ENCODE measurements at regions not wholly inside any gene's neighbourhood (a gene's known extent, or its start where the extent isn't known, plus 50 kb on each side); places are given as distances from the start of the nearest gene placed in this dataset.

GRCh38 chr10:120666308-120666707 is 184.9 kb upstream of the WDR11 start:
- 75 to 90% methylated on average over 4 of the region's 4 CpGs for WGBS, 2 experiments (ENCODE audit: insufficient coverage in 2 of 2)
- Histone ChIP-seq H3K36me3 (ENCODE audit: control insufficient read depth, insufficient read depth, low read length) (no peaks in the 10 kb centered on the region), H3K4me1 (ENCODE audit: control insufficient read depth, insufficient read depth, low read length, poor library complexity, severe bottlenecking) (peaks cover 8% of the 10 kb centered on the region), H3K27ac (ENCODE audit: low read depth, low read length, severe bottlenecking) (no peak overlapping the region), H3K9me3 (ENCODE audit: control insufficient read depth, low read length) (no peaks in the 10 kb centered on the region), H3K4me3 (ENCODE audit: extremely low read depth, insufficient read depth, low read length, poor library complexity, severe bottlenecking) (no peak overlapping the region)

GRCh38 chr10:120667276-120667675 is 183.9 kb upstream of the WDR11 start:
- H3K27ac ChIP-seq (ENCODE audit: low read depth, low read length, severe bottlenecking): no peak overlapping the region
- no peaks in the 10 kb centered on the region for H3K9me3 ChIP-seq (ENCODE audit: control insufficient read depth, low read length)
- H3K4me1 ChIP-seq (ENCODE audit: control insufficient read depth, insufficient read depth, low read length, poor library complexity, severe bottlenecking): peaks cover 8% of the 10 kb centered on the region
- no CpG with 5 or more reads among the region's 4 CpGs for WGBS, 2 experiments (ENCODE audit: insufficient coverage in 2 of 2)
- H3K36me3 ChIP-seq (ENCODE audit: control insufficient read depth, insufficient read depth, low read length): no peaks in the 10 kb centered on the region
- H3K4me3 ChIP-seq (ENCODE audit: extremely low read depth, insufficient read depth, low read length, poor library complexity, severe bottlenecking): no peak overlapping the region

GRCh38 chr10:120671491-120671890 is 179.7 kb upstream of the WDR11 start:
- WGBS, 2 experiments (ENCODE audit: insufficient coverage in 2 of 2): 80% methylated on average over 1 of the region's 2 CpGs; no CpG with 5 or more reads in 1 of the 2 experiments
- H3K9me3 ChIP-seq (ENCODE audit: control insufficient read depth, low read length): no peaks in the 10 kb centered on the region
- no peaks in the 10 kb centered on the region for H3K36me3 ChIP-seq (ENCODE audit: control insufficient read depth, insufficient read depth, low read length)
- H3K4me1 ChIP-seq (ENCODE audit: control insufficient read depth, insufficient read depth, low read length, poor library complexity, severe bottlenecking): peaks cover 8% of the 10 kb centered on the region
- no peak overlapping the region for H3K27ac ChIP-seq (ENCODE audit: low read depth, low read length, severe bottlenecking)
- H3K4me3 ChIP-seq (ENCODE audit: extremely low read depth, insufficient read depth, low read length, poor library complexity, severe bottlenecking): no peak overlapping the region

GRCh38 chr10:120683454-120683853 is 167.7 kb upstream of the WDR11 start:
- no peak overlapping the region for H3K4me3 ChIP-seq (ENCODE audit: extremely low read depth, insufficient read depth, low read length, poor library complexity, severe bottlenecking)
- WGBS, 2 experiments (ENCODE audit: insufficient coverage in 2 of 2): no CpG with 5 or more reads among the region's 2 CpGs
- H3K4me1 ChIP-seq (ENCODE audit: control insufficient read depth, insufficient read depth, low read length, poor library complexity, severe bottlenecking): peaks cover 10% of the 10 kb centered on the region

GRCh38 chr10:120684226-120684625 is 166.9 kb upstream of the WDR11 start:
- H3K4me3 ChIP-seq (ENCODE audit: extremely low read depth, insufficient read depth, low read length, poor library complexity, severe bottlenecking): no peak overlapping the region
- WGBS, 2 experiments (ENCODE audit: insufficient coverage in 2 of 2): 60 to 75% methylated on average over 1 of the region's 5 CpGs
- H3K36me3 ChIP-seq (ENCODE audit: control insufficient read depth, insufficient read depth, low read length): no peaks in the 10 kb centered on the region
- H3K4me1 ChIP-seq (ENCODE audit: control insufficient read depth, insufficient read depth, low read length, poor library complexity, severe bottlenecking): peaks cover 10% of the 10 kb centered on the region
- H3K27ac ChIP-seq (ENCODE audit: low read depth, low read length, severe bottlenecking): peak overlapping the region; percentile 33
- H3K9me3 ChIP-seq (ENCODE audit: control insufficient read depth, low read length): no peaks in the 10 kb centered on the region

More at GRCh38 chr10:120683454-120683853, 167.7 kb upstream of the WDR11 start:
- no peak overlapping the region for H3K27ac ChIP-seq (ENCODE audit: low read depth, low read length, severe bottlenecking)
- H3K9me3 ChIP-seq (ENCODE audit: control insufficient read depth, low read length): no peaks in the 10 kb centered on the region
- H3K36me3 ChIP-seq (ENCODE audit: control insufficient read depth, insufficient read depth, low read length): no peaks in the 10 kb centered on the region

- 74 to 84% methylated on average over 2 to 4 of the region's 4 CpGs for WGBS, 2 experiments (ENCODE audit: insufficient coverage in 2 of 2)
- Histone ChIP-seq H3K27ac (ENCODE audit: low read depth, low read length, severe bottlenecking) (no peak overlapping the region), H3K36me3 (ENCODE audit: control insufficient read depth, insufficient read depth, low read length) (no peaks in the 10 kb centered on the region), H3K4me3 (ENCODE audit: extremely low read depth, insufficient read depth, low read length, poor library complexity, severe bottlenecking) (no peak overlapping the region), H3K9me3 (ENCODE audit: control insufficient read depth, low read length) (no peaks in the 10 kb centered on the region), H3K4me1 (ENCODE audit: control insufficient read depth, insufficient read depth, low read length, poor library complexity, severe bottlenecking) (peaks cover 10% of the 10 kb centered on the region)
These were observed 166.0 kb upstream of the WDR11 start for GRCh38 chr10:120685136-120685535.

GRCh38 chr10:120688928-120689327 is 162.2 kb upstream of the WDR11 start:
- no peak overlapping the region for H3K27ac ChIP-seq (ENCODE audit: low read depth, low read length, severe bottlenecking)
- 100% methylated on average over 1 of the region's 1 CpG; no CpG with 5 or more reads in 1 of the 2 experiments for WGBS, 2 experiments (ENCODE audit: insufficient coverage in 2 of 2)
- peaks cover 8% of the 10 kb centered on the region for H3K4me1 ChIP-seq (ENCODE audit: control insufficient read depth, insufficient read depth, low read length, poor library complexity, severe bottlenecking)
- H3K9me3 ChIP-seq (ENCODE audit: control insufficient read depth, low read length): no peaks in the 10 kb centered on the region
- no peaks in the 10 kb centered on the region for H3K36me3 ChIP-seq (ENCODE audit: control insufficient read depth, insufficient read depth, low read length)
- no peak overlapping the region for H3K4me3 ChIP-seq (ENCODE audit: extremely low read depth, insufficient read depth, low read length, poor library complexity, severe bottlenecking)

- Histone ChIP-seq H3K27ac (ENCODE audit: low read depth, low read length, severe bottlenecking) (no peak overlapping the region), H3K9me3 (ENCODE audit: control insufficient read depth, low read length) (no peaks in the 10 kb centered on the region), H3K36me3 (ENCODE audit: control insufficient read depth, insufficient read depth, low read length) (no peaks in the 10 kb centered on the region), H3K4me1 (ENCODE audit: control insufficient read depth, insufficient read depth, low read length, poor library complexity, severe bottlenecking) (peaks cover 2% of the 10 kb centered on the region), H3K4me3 (ENCODE audit: extremely low read depth, insufficient read depth, low read length, poor library complexity, severe bottlenecking) (no peak overlapping the region)
- WGBS, 2 experiments (ENCODE audit: insufficient coverage in 2 of 2): 60% methylated on average over 1 of the region's 2 CpGs; no CpG with 5 or more reads in 1 of the 2 experiments
These were observed 161.2 kb upstream of the WDR11 start for GRCh38 chr10:120689777-120690529.

GRCh38 chr10:120691625-120692024 is 159.5 kb upstream of the WDR11 start:
- no peaks in the 10 kb centered on the region for H3K9me3 ChIP-seq (ENCODE audit: control insufficient read depth, low read length)
- H3K36me3 ChIP-seq (ENCODE audit: control insufficient read depth, insufficient read depth, low read length): no peaks in the 10 kb centered on the region
- H3K4me3 ChIP-seq (ENCODE audit: extremely low read depth, insufficient read depth, low read length, poor library complexity, severe bottlenecking): no peak overlapping the region
- WGBS, 2 experiments (ENCODE audit: insufficient coverage in 2 of 2): no CpG with 5 or more reads among the region's 3 CpGs
- H3K27ac ChIP-seq (ENCODE audit: low read depth, low read length, severe bottlenecking): no peak overlapping the region
- H3K4me1 ChIP-seq (ENCODE audit: control insufficient read depth, insufficient read depth, low read length, poor library complexity, severe bottlenecking): no peaks in the 10 kb centered on the region

- no peak overlapping the region for H3K4me3 ChIP-seq (ENCODE audit: extremely low read depth, insufficient read depth, low read length, poor library complexity, severe bottlenecking)
- WGBS, 2 experiments (ENCODE audit: insufficient coverage in 2 of 2): no CpG with 5 or more reads among the region's 2 CpGs
- no peak overlapping the region for H3K27ac ChIP-seq (ENCODE audit: low read depth, low read length, severe bottlenecking)
- H3K9me3 ChIP-seq (ENCODE audit: control insufficient read depth, low read length): no peaks in the 10 kb centered on the region
- H3K4me1 ChIP-seq (ENCODE audit: control insufficient read depth, insufficient read depth, low read length, poor library complexity, severe bottlenecking): no peaks in the 10 kb centered on the region
- H3K36me3 ChIP-seq (ENCODE audit: control insufficient read depth, insufficient read depth, low read length): no peaks in the 10 kb centered on the region
These were observed 150.7 kb upstream of the WDR11 start for GRCh38 chr10:120700426-120700825.

GRCh38 chr10:120701381-120701780 is 149.8 kb upstream of the WDR11 start:
- no peak overlapping the region for H3K27ac ChIP-seq (ENCODE audit: low read depth, low read length, severe bottlenecking)
- no peak overlapping the region for H3K4me3 ChIP-seq (ENCODE audit: extremely low read depth, insufficient read depth, low read length, poor library complexity, severe bottlenecking)
- WGBS, 2 experiments (ENCODE audit: insufficient coverage in 2 of 2): no CpG with 5 or more reads among the region's 2 CpGs
- H3K4me1 ChIP-seq (ENCODE audit: control insufficient read depth, insufficient read depth, low read length, poor library complexity, severe bottlenecking): no peaks in the 10 kb centered on the region
- H3K9me3 ChIP-seq (ENCODE audit: control insufficient read depth, low read length): no peaks in the 10 kb centered on the region
- H3K36me3 ChIP-seq (ENCODE audit: control insufficient read depth, insufficient read depth, low read length): no peaks in the 10 kb centered on the region
